ENCODE measurements at regions not wholly inside any gene's neighbourhood (a gene's known extent, or its start where the extent isn't known, plus 50 kb on each side); places are given as distances from the start of the nearest gene placed in this dataset.

GRCh38 chr3:105956306-105956705 lies 87.5 kb upstream of the CBLB start:
- H3K36me3 ChIP-seq (ENCODE audit: control insufficient read depth, insufficient read depth, low read length), result no peaks in the 10 kb centered on the region
- no peak overlapping the region for H3K9ac ChIP-seq (ENCODE audit: low read depth, low read length)
- no peaks in the 10 kb centered on the region for H3K4me1 ChIP-seq (ENCODE audit: control insufficient read depth, insufficient read depth, low read length)
- no peaks in the 10 kb centered on the region for H3K27me3 ChIP-seq (ENCODE audit: control insufficient read depth, insufficient read depth, low read length)
- H3K9me3 ChIP-seq (ENCODE audit: control insufficient read depth, insufficient read depth, low read length), result no peaks in the 10 kb centered on the region
- no peak overlapping the region for H3K4me3 ChIP-seq (ENCODE audit: low read depth, low read length)

GRCh38 chr3:105957722-105958121 lies 88.9 kb upstream of the CBLB start:
- Histone ChIP-seq H3K4me1 (ENCODE audit: control insufficient read depth, insufficient read depth, low read length) (no peaks in the 10 kb centered on the region), H3K4me3 (ENCODE audit: low read depth, low read length) (no peak overlapping the region), H3K27me3 (ENCODE audit: control insufficient read depth, insufficient read depth, low read length) (no peaks in the 10 kb centered on the region), H3K9me3 (ENCODE audit: control insufficient read depth, insufficient read depth, low read length) (no peaks in the 10 kb centered on the region), H3K9ac (ENCODE audit: low read depth, low read length) (no peak overlapping the region), H3K36me3 (ENCODE audit: control insufficient read depth, insufficient read depth, low read length) (no peaks in the 10 kb centered on the region)

GRCh38 chr3:105958237-105959000 lies 89.6 kb upstream of the CBLB start:
- Histone ChIP-seq H3K9ac (ENCODE audit: low read depth, low read length) (no peak overlapping the region), H3K36me3 (ENCODE audit: control insufficient read depth, insufficient read depth, low read length) (no peaks in the 10 kb centered on the region), H3K4me1 (ENCODE audit: control insufficient read depth, insufficient read depth, low read length) (no peaks in the 10 kb centered on the region), H3K27me3 (ENCODE audit: control insufficient read depth, insufficient read depth, low read length) (no peaks in the 10 kb centered on the region), H3K9me3 (ENCODE audit: control insufficient read depth, insufficient read depth, low read length) (no peaks in the 10 kb centered on the region), H3K4me3 (ENCODE audit: low read depth, low read length) (no peak overlapping the region)

- Histone ChIP-seq H3K9ac (ENCODE audit: low read depth, low read length) (no peak overlapping the region), H3K27me3 (ENCODE audit: control insufficient read depth, insufficient read depth, low read length) (no peaks in the 10 kb centered on the region), H3K4me3 (ENCODE audit: low read depth, low read length) (no peak overlapping the region), H3K4me1 (ENCODE audit: control insufficient read depth, insufficient read depth, low read length) (no peaks in the 10 kb centered on the region), H3K36me3 (ENCODE audit: control insufficient read depth, insufficient read depth, low read length) (no peaks in the 10 kb centered on the region), H3K9me3 (ENCODE audit: control insufficient read depth, insufficient read depth, low read length) (no peaks in the 10 kb centered on the region)
Measured at GRCh38 chr3:105959851-105960250, 91.0 kb upstream of the CBLB start.

GRCh38 chr3:105960381-105960780 lies 91.6 kb upstream of the CBLB start:
- H3K4me1 ChIP-seq (ENCODE audit: control insufficient read depth, insufficient read depth, low read length), result peaks cover 1% of the 10 kb centered on the region

GRCh38 chr3:105963161-105963560 lies 94.3 kb upstream of the CBLB start:
- no peaks in the 10 kb centered on the region for H3K36me3 ChIP-seq (ENCODE audit: control insufficient read depth, insufficient read depth, low read length)
- H3K4me1 ChIP-seq (ENCODE audit: control insufficient read depth, insufficient read depth, low read length), result peaks cover 3% of the 10 kb centered on the region
- no peaks in the 10 kb centered on the region for H3K27me3 ChIP-seq (ENCODE audit: control insufficient read depth, insufficient read depth, low read length)
- H3K9me3 ChIP-seq (ENCODE audit: control insufficient read depth, insufficient read depth, low read length), result no peaks in the 10 kb centered on the region
- H3K4me3 ChIP-seq (ENCODE audit: low read depth, low read length), result no peak overlapping the region
- no peak overlapping the region for H3K9ac ChIP-seq (ENCODE audit: low read depth, low read length)

More at GRCh38 chr3:105960381-105960780, 91.6 kb upstream of the CBLB start:
- Histone ChIP-seq H3K27me3 (ENCODE audit: control insufficient read depth, insufficient read depth, low read length) (no peaks in the 10 kb centered on the region), H3K36me3 (ENCODE audit: control insufficient read depth, insufficient read depth, low read length) (no peaks in the 10 kb centered on the region), H3K4me3 (ENCODE audit: low read depth, low read length) (no peak overlapping the region), H3K9ac (ENCODE audit: low read depth, low read length) (no peak overlapping the region), H3K9me3 (ENCODE audit: control insufficient read depth, insufficient read depth, low read length) (no peaks in the 10 kb centered on the region)

- H3K4me1 ChIP-seq (ENCODE audit: control insufficient read depth, insufficient read depth, low read length), result peaks cover 3% of the 10 kb centered on the region
- no peak overlapping the region for H3K4me3 ChIP-seq (ENCODE audit: low read depth, low read length)
- H3K9ac ChIP-seq (ENCODE audit: low read depth, low read length), result no peak overlapping the region
- no peaks in the 10 kb centered on the region for H3K27me3 ChIP-seq (ENCODE audit: control insufficient read depth, insufficient read depth, low read length)
- H3K36me3 ChIP-seq (ENCODE audit: control insufficient read depth, insufficient read depth, low read length), result no peaks in the 10 kb centered on the region
- H3K9me3 ChIP-seq (ENCODE audit: control insufficient read depth, insufficient read depth, low read length), result no peaks in the 10 kb centered on the region
Measured at GRCh38 chr3:105965384-105965783, 96.6 kb upstream of the CBLB start.

GRCh38 chr3:105967117-105967516 lies 98.3 kb upstream of the CBLB start:
- peaks cover 3% of the 10 kb centered on the region for H3K4me1 ChIP-seq (ENCODE audit: control insufficient read depth, insufficient read depth, low read length)
- H3K9ac ChIP-seq (ENCODE audit: low read depth, low read length), result no peak overlapping the region
- no peak overlapping the region for H3K4me3 ChIP-seq (ENCODE audit: low read depth, low read length)
- H3K9me3 ChIP-seq (ENCODE audit: control insufficient read depth, insufficient read depth, low read length), result no peaks in the 10 kb centered on the region
- no peaks in the 10 kb centered on the region for H3K36me3 ChIP-seq (ENCODE audit: control insufficient read depth, insufficient read depth, low read length)
- no peaks in the 10 kb centered on the region for H3K27me3 ChIP-seq (ENCODE audit: control insufficient read depth, insufficient read depth, low read length)

GRCh38 chr3:105970283-105970682 lies 101.5 kb upstream of the CBLB start:
- H3K4me1 ChIP-seq (ENCODE audit: control insufficient read depth, insufficient read depth, low read length), result peaks cover 3% of the 10 kb centered on the region
- no peaks in the 10 kb centered on the region for H3K27me3 ChIP-seq (ENCODE audit: control insufficient read depth, insufficient read depth, low read length)
- no peak overlapping the region for H3K9ac ChIP-seq (ENCODE audit: low read depth, low read length)
- no peaks in the 10 kb centered on the region for H3K9me3 ChIP-seq (ENCODE audit: control insufficient read depth, insufficient read depth, low read length)
- no peaks in the 10 kb centered on the region for H3K36me3 ChIP-seq (ENCODE audit: control insufficient read depth, insufficient read depth, low read length)
- H3K4me3 ChIP-seq (ENCODE audit: low read depth, low read length), result no peak overlapping the region

- H3K4me3 ChIP-seq (ENCODE audit: low read depth, low read length), result no peak overlapping the region
- no peaks in the 10 kb centered on the region for H3K27me3 ChIP-seq (ENCODE audit: control insufficient read depth, insufficient read depth, low read length)
- no peak overlapping the region for H3K9ac ChIP-seq (ENCODE audit: low read depth, low read length)
- H3K9me3 ChIP-seq (ENCODE audit: control insufficient read depth, insufficient read depth, low read length), result no peaks in the 10 kb centered on the region
- no peaks in the 10 kb centered on the region for H3K36me3 ChIP-seq (ENCODE audit: control insufficient read depth, insufficient read depth, low read length)
- H3K4me1 ChIP-seq (ENCODE audit: control insufficient read depth, insufficient read depth, low read length), result no peaks in the 10 kb centered on the region
Measured at GRCh38 chr3:105972069-105972468, 103.3 kb upstream of the CBLB start.

GRCh38 chr3:105974381-105974780 lies 105.6 kb upstream of the CBLB start:
- H3K4me3 ChIP-seq (ENCODE audit: low read depth, low read length), result no peak overlapping the region
- no peak overlapping the region for H3K9ac ChIP-seq (ENCODE audit: low read depth, low read length)
- no peaks in the 10 kb centered on the region for H3K27me3 ChIP-seq (ENCODE audit: control insufficient read depth, insufficient read depth, low read length)
- H3K4me1 ChIP-seq (ENCODE audit: control insufficient read depth, insufficient read depth, low read length), result no peaks in the 10 kb centered on the region
- H3K36me3 ChIP-seq (ENCODE audit: control insufficient read depth, insufficient read depth, low read length), result no peaks in the 10 kb centered on the region
- H3K9me3 ChIP-seq (ENCODE audit: control insufficient read depth, insufficient read depth, low read length), result no peaks in the 10 kb centered on the region

GRCh38 chr3:105976196-105976595 lies 107.4 kb upstream of the CBLB start:
- Histone ChIP-seq H3K36me3 (ENCODE audit: control insufficient read depth, insufficient read depth, low read length) (no peaks in the 10 kb centered on the region), H3K9me3 (ENCODE audit: control insufficient read depth, insufficient read depth, low read length) (no peaks in the 10 kb centered on the region), H3K4me3 (ENCODE audit: low read depth, low read length) (no peak overlapping the region), H3K27me3 (ENCODE audit: control insufficient read depth, insufficient read depth, low read length) (no peaks in the 10 kb centered on the region), H3K4me1 (ENCODE audit: control insufficient read depth, insufficient read depth, low read length) (no peaks in the 10 kb centered on the region), H3K9ac (ENCODE audit: low read depth, low read length) (no peak overlapping the region)

Measured in iPS-15b (cell line).